ENCODE measurements at regions not wholly inside any gene's neighbourhood (a gene's known extent, or its start where the extent isn't known, plus 50 kb on each side); places are given as distances from the start of the nearest gene placed in this dataset.

DNA sequence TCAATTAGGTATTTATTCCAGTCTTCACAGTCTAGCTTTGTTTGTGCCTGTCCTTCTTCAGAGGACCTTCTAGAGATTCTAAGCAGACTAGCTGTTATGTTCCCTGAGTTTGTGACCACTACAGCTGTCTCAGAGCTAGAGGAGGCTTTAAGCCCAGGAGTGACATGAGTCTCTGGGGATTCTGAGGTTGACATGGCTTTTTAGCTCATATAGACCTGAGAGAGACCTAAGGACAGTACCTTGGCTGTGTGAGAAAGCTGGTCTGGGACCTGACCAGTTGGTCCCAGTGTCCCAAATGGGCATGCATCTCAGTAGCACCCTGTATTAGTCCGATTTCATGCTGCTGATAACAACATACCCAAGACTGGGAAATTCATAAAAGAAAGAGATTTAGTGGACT is 330.2 kb downstream of the DIPK2A start:
- no peak overlapping the region for H3K27ac ChIP-seq
- H3K36me3 ChIP-seq, result no peaks in the 10 kb centered on the region
- no peaks in the 10 kb centered on the region for H3K9me3 ChIP-seq
- H3K27me3 ChIP-seq (ENCODE audit: low read depth), result no peaks in the 10 kb centered on the region
- intact Hi-C loops (cut with DNase I), result no loop called here
- DNase-seq, result no peak
- TF ChIP-seq CTCF (IDR thresholded peaks at IDR 0.05), result no peak
- no peak overlapping the region for H3K4me3 ChIP-seq
- H3K4me1 ChIP-seq, result no peaks in the 10 kb centered on the region
- no peak for ATAC-seq

DNA sequence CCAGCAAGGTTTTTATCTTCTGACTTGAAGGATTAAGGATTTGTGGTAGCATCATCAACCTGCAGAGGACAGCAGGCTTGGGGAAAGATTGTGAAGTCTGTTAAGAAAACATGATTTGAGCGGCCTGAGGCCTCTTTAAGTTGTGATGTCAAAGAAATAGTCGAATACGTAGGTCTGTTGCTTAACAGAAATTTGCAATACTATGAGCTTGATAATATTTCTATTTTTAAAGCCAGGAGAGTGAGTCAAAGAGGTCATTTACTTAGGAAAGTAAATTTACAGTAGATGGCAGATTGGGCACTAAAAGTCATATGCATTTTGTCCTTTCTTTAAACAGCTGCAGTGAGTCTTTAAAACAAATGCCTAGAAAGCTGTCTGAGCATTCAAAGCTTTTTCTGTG is 336.3 kb downstream of the DIPK2A start:
- no peak overlapping the region for H3K27ac ChIP-seq
- H3K27me3 ChIP-seq (ENCODE audit: low read depth), result no peaks in the 10 kb centered on the region
- H3K9me3 ChIP-seq, result no peaks in the 10 kb centered on the region
- DNase-seq (no peak), ATAC-seq (no peak)
- intact Hi-C loops (cut with DNase I), result no loop called here
- TF ChIP-seq CTCF (IDR thresholded peaks at IDR 0.05), result no peak
- no peak overlapping the region for H3K4me3 ChIP-seq
- no peaks in the 10 kb centered on the region for H3K36me3 ChIP-seq
- no peaks in the 10 kb centered on the region for H3K4me1 ChIP-seq

DNA sequence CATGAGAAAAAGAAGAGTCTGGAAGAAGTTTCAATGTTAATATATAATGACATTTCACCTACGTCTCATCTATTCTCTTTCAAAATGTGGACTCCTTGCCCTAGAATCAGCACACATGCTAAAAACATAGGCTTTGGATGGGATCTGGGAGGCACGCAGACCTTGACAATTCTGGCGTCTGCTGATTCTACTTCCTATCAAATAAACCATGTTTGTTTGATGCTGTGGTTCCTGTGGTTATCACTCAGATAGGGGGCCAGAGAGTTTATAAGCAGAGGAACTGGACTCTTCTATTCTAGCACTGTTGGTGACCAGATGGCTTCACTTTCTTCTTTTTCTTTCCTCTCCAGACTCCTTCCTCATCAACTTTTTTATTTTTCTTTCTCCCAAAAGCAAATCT is 336.8 kb downstream of the DIPK2A start:
- no peaks in the 10 kb centered on the region for H3K27me3 ChIP-seq (ENCODE audit: low read depth)
- TF ChIP-seq CTCF (IDR thresholded peaks at IDR 0.05), result no peak
- no peaks in the 10 kb centered on the region for H3K36me3 ChIP-seq
- DNase-seq (no peak), ATAC-seq (no peak)
- H3K27ac ChIP-seq, result no peak overlapping the region
- H3K9me3 ChIP-seq, result no peaks in the 10 kb centered on the region
- H3K4me1 ChIP-seq, result no peaks in the 10 kb centered on the region
- H3K4me3 ChIP-seq, result no peak overlapping the region
- intact Hi-C loops (cut with DNase I), result no loop called here

DNA sequence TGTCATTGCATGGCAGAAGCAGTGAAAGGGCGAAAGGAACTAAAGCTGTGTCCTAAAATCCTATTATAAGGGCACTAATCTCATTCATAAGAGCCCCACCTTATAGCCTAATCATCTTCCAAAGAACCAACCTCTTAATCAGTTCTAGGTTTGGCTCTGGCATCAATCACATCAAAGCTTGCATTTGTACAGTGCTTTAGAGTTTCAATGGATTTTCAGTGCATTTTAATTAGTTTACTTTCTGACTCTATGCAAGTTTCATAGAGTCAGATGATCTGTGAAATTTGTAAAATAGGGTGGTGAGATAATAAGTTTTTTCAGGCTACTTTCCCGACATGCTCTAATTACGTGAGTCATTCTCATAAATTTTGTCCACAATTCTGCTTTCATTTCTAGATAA is 341.1 kb downstream of the DIPK2A start:
- H3K4me3 ChIP-seq, result no peak overlapping the region
- no peak overlapping the region for H3K27ac ChIP-seq
- no peaks in the 10 kb centered on the region for H3K36me3 ChIP-seq
- intact Hi-C loops (cut with DNase I), result no loop called here
- H3K9me3 ChIP-seq, result no peaks in the 10 kb centered on the region
- ATAC-seq (no peak), DNase-seq (no peak)
- TF ChIP-seq CTCF (IDR thresholded peaks at IDR 0.05), result no peak
- no peaks in the 10 kb centered on the region for H3K4me1 ChIP-seq
- H3K27me3 ChIP-seq (ENCODE audit: low read depth), result no peaks in the 10 kb centered on the region

DNA sequence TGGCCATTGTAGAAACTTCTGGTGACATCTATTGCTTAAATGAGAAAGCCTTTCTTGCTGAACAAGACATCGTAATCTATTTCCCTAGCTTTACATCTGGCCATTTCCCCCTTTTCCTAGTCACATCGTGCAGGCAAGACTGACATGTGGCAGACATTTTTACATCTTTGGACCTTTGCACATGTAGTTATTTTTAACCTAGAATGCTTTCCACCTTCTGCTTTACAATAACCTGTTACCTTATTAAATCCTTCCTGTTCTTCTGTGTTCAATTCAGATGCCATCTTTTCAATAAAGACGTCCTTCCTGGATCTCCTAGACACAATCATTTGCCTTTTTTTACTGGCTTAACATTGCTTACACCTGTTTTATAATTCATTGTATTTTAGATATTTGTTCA is 343.3 kb downstream of the DIPK2A start:
- no peak for ATAC-seq
- no peak overlapping the region for H3K4me3 ChIP-seq
- no peaks in the 10 kb centered on the region for H3K4me1 ChIP-seq
- intact Hi-C loops (cut with DNase I), result no loop called here
- H3K27ac ChIP-seq, result no peak overlapping the region
- no peaks in the 10 kb centered on the region for H3K9me3 ChIP-seq
- no peak for TF ChIP-seq CTCF (IDR thresholded peaks at IDR 0.05)
- DNase-seq, result no peak
- no peaks in the 10 kb centered on the region for H3K27me3 ChIP-seq (ENCODE audit: low read depth)
- H3K36me3 ChIP-seq, result no peaks in the 10 kb centered on the region

- no peaks in the 10 kb centered on the region for H3K36me3 ChIP-seq
- H3K27me3 ChIP-seq (ENCODE audit: low read depth), result no peaks in the 10 kb centered on the region
- no peak overlapping the region for H3K4me3 ChIP-seq
- no peak overlapping the region for H3K27ac ChIP-seq
- TF ChIP-seq CTCF (IDR thresholded peaks at IDR 0.05), result no peak
- H3K4me1 ChIP-seq, result no peaks in the 10 kb centered on the region
- DNase-seq, result no peak
- intact Hi-C loops (cut with DNase I), result no loop called here
- ATAC-seq, result no peak
- no peaks in the 10 kb centered on the region for H3K9me3 ChIP-seq
Measured at GRCh38 chr3:144317961-144318360, 346.3 kb downstream of the DIPK2A start.

All from lower lobe of right lung (tissue), 2 donors.